ENCODE measurements at regions not wholly inside any gene's neighbourhood (a gene's known extent, or its start where the extent isn't known, plus 50 kb on each side); places are given as distances from the start of the nearest gene placed in this dataset.

- TF ChIP-seq CTCF (IDR thresholded peaks at IDR 0.05) = no peak
- TF ChIP-seq POLR2A (IDR thresholded peaks at IDR 0.05) = no peak
Measured at GRCh38 chr15:70584838-70585706, 178.3 kb downstream of the UACA start.
